ENCODE measurements at regions not wholly inside any gene's neighbourhood (a gene's known extent, or its start where the extent isn't known, plus 50 kb on each side); places are given as distances from the start of the nearest gene placed in this dataset.

DNA sequence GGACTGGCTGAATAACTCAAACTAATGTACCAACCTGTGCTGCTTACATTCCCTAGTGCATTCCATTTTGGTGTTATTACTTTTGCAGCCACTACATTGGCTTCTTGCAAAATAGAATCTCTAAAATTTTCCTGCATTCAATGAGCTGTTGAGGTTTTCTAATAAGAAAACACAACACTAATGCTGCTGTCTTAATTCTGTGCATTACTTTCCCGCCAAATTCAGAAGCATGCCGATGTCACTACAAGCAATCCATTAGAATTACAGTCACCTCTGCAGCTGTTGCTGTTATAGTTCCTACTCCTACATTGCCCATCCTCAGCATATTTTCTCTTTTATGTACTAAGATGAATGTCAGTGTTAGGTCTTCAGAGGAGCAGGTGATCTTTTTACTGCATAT is 359.5 kb downstream of the HACE1 start:
- Mint-ChIP-seq H3K27me3 (ENCODE audit: unreplicated experiment) (no peaks in the 10 kb centered on the region), H3K4me1 (ENCODE audit: low read depth, unreplicated experiment) (no peaks in the 10 kb centered on the region), H3K36me3 (ENCODE audit: unreplicated experiment) (no peaks in the 10 kb centered on the region), H3K4me3 (ENCODE audit: unreplicated experiment) (no peak overlapping the region), H3K27ac (ENCODE audit: unreplicated experiment) (no peak overlapping the region), H3K9me3 (ENCODE audit: unreplicated experiment) (no peaks in the 10 kb centered on the region)
- TF ChIP-seq, protein P1, sequence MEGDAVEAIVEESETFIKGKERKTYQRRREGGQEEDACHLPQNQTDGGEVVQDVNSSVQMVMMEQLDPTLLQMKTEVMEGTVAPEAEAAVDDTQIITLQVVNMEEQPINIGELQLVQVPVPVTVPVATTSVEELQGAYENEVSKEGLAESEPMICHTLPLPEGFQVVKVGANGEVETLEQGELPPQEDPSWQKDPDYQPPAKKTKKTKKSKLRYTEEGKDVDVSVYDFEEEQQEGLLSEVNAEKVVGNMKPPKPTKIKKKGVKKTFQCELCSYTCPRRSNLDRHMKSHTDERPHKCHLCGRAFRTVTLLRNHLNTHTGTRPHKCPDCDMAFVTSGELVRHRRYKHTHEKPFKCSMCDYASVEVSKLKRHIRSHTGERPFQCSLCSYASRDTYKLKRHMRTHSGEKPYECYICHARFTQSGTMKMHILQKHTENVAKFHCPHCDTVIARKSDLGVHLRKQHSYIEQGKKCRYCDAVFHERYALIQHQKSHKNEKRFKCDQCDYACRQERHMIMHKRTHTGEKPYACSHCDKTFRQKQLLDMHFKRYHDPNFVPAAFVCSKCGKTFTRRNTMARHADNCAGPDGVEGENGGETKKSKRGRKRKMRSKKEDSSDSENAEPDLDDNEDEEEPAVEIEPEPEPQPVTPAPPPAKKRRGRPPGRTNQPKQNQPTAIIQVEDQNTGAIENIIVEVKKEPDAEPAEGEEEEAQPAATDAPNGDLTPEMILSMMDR (IDR thresholded peaks at IDR 0.05; ENCODE audit: partially characterized antibody, unreplicated experiment) = no peak
- no peak for DNase-seq

DNA sequence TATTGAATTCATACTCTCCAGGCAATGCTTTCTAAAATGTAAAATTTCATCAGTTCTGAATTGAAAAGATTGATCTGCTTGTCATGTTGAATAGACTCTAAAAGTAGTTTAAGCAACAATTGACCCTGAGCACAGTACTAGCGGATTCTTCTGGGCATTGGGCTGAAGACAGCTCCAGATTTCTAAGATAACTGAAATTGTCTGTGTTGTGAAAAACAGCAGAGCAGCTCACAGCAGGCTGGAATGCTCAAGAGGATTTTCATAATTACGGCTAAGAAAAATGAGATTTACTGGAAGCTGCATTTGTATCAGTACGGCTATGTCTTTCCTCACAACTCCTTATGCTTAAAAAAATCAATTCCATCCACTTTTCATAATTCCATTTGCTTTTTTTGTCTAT is 373.7 kb downstream of the HACE1 start:
- Mint-ChIP-seq H3K27ac (ENCODE audit: unreplicated experiment) (no peak overlapping the region), H3K4me1 (ENCODE audit: low read depth, unreplicated experiment) (no peaks in the 10 kb centered on the region), H3K9me3 (ENCODE audit: unreplicated experiment) (no peaks in the 10 kb centered on the region), H3K27me3 (ENCODE audit: unreplicated experiment) (no peaks in the 10 kb centered on the region), H3K4me3 (ENCODE audit: unreplicated experiment) (no peak overlapping the region), H3K36me3 (ENCODE audit: unreplicated experiment) (peaks cover 4% of the 10 kb centered on the region)
- TF ChIP-seq, protein P1 (IDR thresholded peaks at IDR 0.05; ENCODE audit: partially characterized antibody, unreplicated experiment) = no peak
- DNase-seq = no peak

DNA sequence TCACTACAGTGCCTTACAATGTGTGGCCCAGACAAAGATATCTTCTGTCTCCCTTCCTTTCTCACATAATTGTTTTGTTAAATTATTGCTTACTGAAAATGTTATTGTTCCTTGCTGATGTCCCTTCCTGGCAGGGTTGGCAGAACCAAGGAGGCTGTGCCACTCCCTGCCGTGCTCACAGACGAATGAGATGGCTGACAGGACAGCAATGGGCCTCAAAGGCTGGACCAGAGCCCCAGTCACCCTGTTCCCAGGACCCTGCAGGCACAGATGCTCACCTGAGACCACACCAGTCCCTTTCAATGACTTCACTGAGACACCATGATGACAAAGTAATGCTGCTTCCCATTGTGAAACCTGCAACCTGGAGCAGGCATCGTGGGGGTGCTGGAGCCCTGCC is 375.1 kb downstream of the HACE1 start:
- Mint-ChIP-seq H3K9me3 (ENCODE audit: unreplicated experiment) (no peaks in the 10 kb centered on the region), H3K36me3 (ENCODE audit: unreplicated experiment) (peaks cover 4% of the 10 kb centered on the region), H3K4me3 (ENCODE audit: unreplicated experiment) (no peak overlapping the region), H3K27me3 (ENCODE audit: unreplicated experiment) (no peaks in the 10 kb centered on the region), H3K4me1 (ENCODE audit: low read depth, unreplicated experiment) (no peaks in the 10 kb centered on the region), H3K27ac (ENCODE audit: unreplicated experiment) (no peak overlapping the region)
- no peak for DNase-seq
- TF ChIP-seq, protein P1 (IDR thresholded peaks at IDR 0.05; ENCODE audit: partially characterized antibody, unreplicated experiment) = no peak

DNA sequence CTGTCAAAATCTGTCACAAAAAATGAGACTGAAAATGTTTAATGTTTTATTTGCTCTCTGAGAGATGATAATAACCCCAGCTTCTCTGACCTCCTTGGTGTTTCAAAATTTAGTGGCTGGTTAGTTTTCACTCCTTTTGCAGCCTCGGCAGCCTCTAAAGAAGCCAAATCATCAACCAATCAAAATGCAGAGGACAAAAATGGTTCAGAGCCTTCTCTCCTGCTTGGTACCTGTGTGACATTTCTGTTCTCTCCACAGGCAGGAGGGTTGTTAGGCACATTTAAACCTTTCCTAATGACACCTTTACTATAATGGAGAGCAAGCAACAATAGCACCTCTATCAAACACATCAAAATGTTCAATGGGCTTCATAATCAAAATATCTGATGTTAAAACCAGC is 375.5 kb downstream of the HACE1 start:
- H3K27me3 Mint-ChIP-seq (ENCODE audit: unreplicated experiment) = no peaks in the 10 kb centered on the region
- DNase-seq = no peak
- H3K9me3 Mint-ChIP-seq (ENCODE audit: unreplicated experiment) = no peaks in the 10 kb centered on the region
- no peak overlapping the region for H3K27ac Mint-ChIP-seq (ENCODE audit: unreplicated experiment)
- H3K36me3 Mint-ChIP-seq (ENCODE audit: unreplicated experiment) = peaks cover 3% of the 10 kb centered on the region
- no peaks in the 10 kb centered on the region for H3K4me1 Mint-ChIP-seq (ENCODE audit: low read depth, unreplicated experiment)
- TF ChIP-seq, protein P1 (IDR thresholded peaks at IDR 0.05; ENCODE audit: partially characterized antibody, unreplicated experiment) = no peak
- H3K4me3 Mint-ChIP-seq (ENCODE audit: unreplicated experiment) = no peak overlapping the region

DNA sequence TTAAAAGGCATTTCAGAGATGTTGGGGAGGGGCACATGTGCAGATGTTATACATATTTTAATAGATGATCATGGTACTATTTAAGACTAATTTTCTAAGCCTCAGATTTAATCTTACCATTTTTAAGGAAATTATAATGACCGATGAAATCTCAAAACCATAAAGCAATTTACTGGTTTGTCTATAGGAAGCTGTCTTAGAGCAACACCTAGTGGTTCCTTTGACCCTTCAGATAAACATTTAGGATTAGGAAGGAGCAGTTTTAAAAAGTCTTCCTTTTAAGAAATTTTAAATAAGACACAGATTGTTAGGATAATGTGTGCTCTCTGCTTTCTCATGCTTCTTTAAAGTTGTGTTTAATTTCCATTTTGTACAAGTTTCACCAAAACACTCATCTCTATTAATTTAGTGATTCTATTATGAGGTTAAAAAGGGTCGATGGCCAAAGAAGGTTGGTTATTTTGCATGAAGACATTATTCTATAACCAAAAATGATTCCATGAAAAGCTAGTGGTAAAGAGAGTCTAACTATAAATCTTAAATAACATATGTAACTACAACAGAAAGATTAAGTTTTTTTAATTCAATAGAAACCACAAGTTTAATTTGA is 376.4 kb downstream of the HACE1 start:
- Mint-ChIP-seq H3K4me1 (ENCODE audit: low read depth, unreplicated experiment) (no peaks in the 10 kb centered on the region), H3K36me3 (ENCODE audit: unreplicated experiment) (no peaks in the 10 kb centered on the region), H3K4me3 (ENCODE audit: unreplicated experiment) (no peak overlapping the region), H3K27ac (ENCODE audit: unreplicated experiment) (no peak overlapping the region), H3K27me3 (ENCODE audit: unreplicated experiment) (no peaks in the 10 kb centered on the region), H3K9me3 (ENCODE audit: unreplicated experiment) (no peaks in the 10 kb centered on the region)
- TF ChIP-seq, protein P1 (IDR thresholded peaks at IDR 0.05; ENCODE audit: partially characterized antibody, unreplicated experiment) = no peak
- DNase-seq = no peak

Data from glutamatergic neuron (in vitro differentiated cells).